ENCODE measurements at regions not wholly inside any gene's neighbourhood (a gene's known extent, or its start where the extent isn't known, plus 50 kb on each side); places are given as distances from the start of the nearest gene placed in this dataset.

DNA sequence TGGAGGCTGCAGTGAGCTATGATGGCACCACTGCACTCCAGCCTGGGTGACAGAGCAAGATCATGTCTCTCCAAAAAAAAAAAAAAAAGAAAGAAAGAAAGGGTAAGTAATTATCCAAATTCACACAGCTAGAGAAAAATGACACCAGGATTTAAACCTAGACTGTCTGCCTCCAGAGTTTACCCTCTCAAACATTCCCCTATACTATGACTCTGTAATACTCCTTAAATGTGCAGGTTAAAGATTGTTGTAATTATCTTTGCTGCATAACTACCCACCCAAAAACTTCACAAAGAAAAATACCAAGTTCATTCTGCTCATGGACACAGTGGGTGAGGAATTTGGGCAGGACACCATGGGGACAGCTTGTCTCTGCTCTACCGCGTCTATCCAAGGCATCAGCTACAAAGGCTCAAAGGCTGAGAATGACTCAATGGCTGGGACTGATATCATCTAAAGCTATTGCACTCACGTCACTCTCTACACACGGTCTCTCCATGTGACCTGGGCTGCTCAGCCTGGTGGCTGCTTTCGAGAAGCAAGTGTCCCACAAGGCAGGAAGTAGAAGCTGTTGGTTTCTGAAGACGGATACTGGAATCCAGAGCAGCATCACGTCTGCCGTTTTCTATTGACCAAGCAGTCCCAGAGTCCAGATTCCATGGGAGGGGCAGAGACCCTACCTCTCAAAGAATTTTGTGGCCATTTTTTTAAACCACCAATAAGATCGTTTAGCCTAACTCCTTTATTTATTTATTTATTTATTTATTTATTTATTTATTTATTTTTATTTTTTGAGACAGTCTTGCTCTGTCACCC lies 185.7 kb upstream of the AUTS2 start:
- intact Hi-C loops (cut with DNase I) = no loop called here
- TF ChIP-seq, protein P1, sequence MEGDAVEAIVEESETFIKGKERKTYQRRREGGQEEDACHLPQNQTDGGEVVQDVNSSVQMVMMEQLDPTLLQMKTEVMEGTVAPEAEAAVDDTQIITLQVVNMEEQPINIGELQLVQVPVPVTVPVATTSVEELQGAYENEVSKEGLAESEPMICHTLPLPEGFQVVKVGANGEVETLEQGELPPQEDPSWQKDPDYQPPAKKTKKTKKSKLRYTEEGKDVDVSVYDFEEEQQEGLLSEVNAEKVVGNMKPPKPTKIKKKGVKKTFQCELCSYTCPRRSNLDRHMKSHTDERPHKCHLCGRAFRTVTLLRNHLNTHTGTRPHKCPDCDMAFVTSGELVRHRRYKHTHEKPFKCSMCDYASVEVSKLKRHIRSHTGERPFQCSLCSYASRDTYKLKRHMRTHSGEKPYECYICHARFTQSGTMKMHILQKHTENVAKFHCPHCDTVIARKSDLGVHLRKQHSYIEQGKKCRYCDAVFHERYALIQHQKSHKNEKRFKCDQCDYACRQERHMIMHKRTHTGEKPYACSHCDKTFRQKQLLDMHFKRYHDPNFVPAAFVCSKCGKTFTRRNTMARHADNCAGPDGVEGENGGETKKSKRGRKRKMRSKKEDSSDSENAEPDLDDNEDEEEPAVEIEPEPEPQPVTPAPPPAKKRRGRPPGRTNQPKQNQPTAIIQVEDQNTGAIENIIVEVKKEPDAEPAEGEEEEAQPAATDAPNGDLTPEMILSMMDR (IDR thresholded peaks at IDR 0.05) = no peak
- no peak for TF ChIP-seq POLR2A (IDR thresholded peaks at IDR 0.05)
- H3K27ac ChIP-seq = no peak overlapping the region
- H3K36me3 ChIP-seq = no peaks in the 10 kb centered on the region
- no peak for DNase-seq
- H3K4me1 ChIP-seq = no peaks in the 10 kb centered on the region
- H3K27me3 ChIP-seq = no peaks in the 10 kb centered on the region
- no peak overlapping the region for H3K4me3 ChIP-seq
- 50 to 54% methylated on average over 9 of the region's 9 CpGs for WGBS, 2 donors
- no peaks in the 10 kb centered on the region for H3K9me3 ChIP-seq

DNA sequence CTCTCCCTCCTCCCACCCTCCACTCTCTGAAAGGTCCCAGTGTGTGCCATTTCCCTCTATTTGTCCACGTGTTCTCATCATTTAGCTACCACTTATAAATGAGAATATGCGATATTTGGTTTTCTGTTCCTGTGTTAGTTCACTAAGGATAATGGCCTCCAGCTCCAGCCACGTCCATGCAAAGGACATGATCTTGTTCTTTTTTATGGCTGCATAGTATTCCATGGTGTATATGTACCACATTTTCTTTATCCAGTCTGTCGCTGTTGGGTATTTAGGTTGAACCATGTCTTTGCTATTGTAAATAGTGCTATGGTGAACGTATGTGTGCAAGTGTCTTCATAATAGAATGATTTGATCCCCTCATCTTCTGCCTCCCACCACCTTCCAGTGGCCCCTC lies 183.7 kb upstream of the AUTS2 start:
- Histone ChIP-seq H3K4me1 (no peaks in the 10 kb centered on the region), H3K27me3 (no peaks in the 10 kb centered on the region), H3K4me3 (no peak overlapping the region), H3K9me3 (no peaks in the 10 kb centered on the region), H3K27ac (no peak overlapping the region), H3K36me3 (no peaks in the 10 kb centered on the region)
- intact Hi-C loops (cut with DNase I) = no loop called here
- TF ChIP-seq, protein P1 (IDR thresholded peaks at IDR 0.05) = no peak
- no peak for TF ChIP-seq POLR2A (IDR thresholded peaks at IDR 0.05)
- DNase-seq = no peak
- WGBS, 2 donors = 88% methylated on average over 5 of the region's 5 CpGs

DNA sequence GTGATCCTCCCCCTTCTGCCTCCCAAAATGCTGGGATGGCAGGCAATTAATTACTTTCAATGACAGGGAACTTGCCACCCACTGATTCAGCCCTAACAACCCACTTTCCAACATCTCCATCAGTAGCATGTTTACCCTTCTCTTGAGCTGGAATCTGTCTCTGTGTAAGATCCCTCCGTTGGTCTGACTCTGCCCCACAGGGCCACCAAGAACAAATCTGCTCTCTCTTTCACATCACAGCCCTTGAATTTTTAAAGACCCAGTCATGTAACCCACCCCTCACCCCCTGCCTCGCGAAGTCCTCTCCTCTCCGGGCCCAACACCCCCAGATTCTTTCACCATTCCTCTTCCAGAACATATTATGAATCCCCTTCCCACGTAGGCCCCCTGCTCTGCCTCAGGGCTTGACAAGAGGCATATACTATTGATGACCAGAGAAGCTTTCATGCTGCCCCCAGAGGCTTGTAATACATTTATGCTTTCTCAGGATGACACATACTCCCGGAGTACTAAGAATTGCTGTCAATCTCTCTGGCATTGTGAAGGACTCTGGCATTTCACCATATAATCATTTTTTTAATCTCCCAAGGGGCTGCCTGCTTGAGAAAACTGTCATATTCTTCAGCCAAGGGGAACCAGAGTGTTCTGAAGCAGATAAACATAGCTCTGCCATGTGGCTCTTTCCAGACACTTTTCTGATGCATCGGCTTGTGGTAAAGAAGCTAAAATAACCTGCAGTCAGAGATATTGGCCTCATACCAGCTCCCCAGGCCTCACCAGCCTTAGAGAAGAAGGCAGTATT lies 179.2 kb upstream of the AUTS2 start:
- Histone ChIP-seq H3K27me3 (no peaks in the 10 kb centered on the region), H3K9me3 (no peaks in the 10 kb centered on the region), H3K27ac (no peak overlapping the region), H3K36me3 (no peaks in the 10 kb centered on the region), H3K4me3 (no peak overlapping the region), H3K4me1 (peaks cover 0 to 11% (median 0%) of the 10 kb centered on the region in 3 donors)
- WGBS, 2 donors = 63 to 64% methylated on average over 6 to 7 of the region's 7 CpGs
- intact Hi-C loops (cut with DNase I) = no loop called here
- DNase-seq = no peak
- TF ChIP-seq, protein P1 (IDR thresholded peaks at IDR 0.05) = no peak
- TF ChIP-seq POLR2A (IDR thresholded peaks at IDR 0.05) = no peak

DNA sequence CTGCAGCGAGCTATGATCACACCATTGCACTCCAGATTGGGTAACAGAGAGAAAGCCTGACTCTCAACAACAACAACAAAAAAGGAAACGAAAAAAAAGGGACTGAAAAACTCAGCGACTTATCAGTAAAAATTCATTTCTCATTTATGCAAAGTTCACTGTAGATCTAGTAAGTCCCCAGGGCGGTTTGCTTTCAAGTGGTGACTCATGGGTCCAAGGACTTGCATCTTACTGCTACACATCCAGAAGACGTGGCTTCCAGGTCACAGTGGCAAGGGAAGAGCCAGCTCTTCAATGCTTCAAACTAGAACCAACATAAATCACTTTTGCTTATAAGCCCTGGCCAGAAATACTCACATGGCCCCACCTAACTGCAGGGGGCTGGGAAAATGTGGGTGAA lies 178.3 kb upstream of the AUTS2 start:
- H3K4me1 ChIP-seq = peaks cover 0 to 11% (median 0%) of the 10 kb centered on the region in 3 donors
- no peaks in the 10 kb centered on the region for H3K36me3 ChIP-seq
- TF ChIP-seq, protein P1 (IDR thresholded peaks at IDR 0.05) = no peak
- TF ChIP-seq POLR2A (IDR thresholded peaks at IDR 0.05) = no peak
- intact Hi-C loops (cut with DNase I) = no loop called here
- H3K9me3 ChIP-seq = no peaks in the 10 kb centered on the region
- H3K27me3 ChIP-seq = no peaks in the 10 kb centered on the region
- no peak overlapping the region for H3K4me3 ChIP-seq
- no peak for DNase-seq
- WGBS, 2 donors = 59 to 62% methylated on average over 5 of the region's 5 CpGs
- H3K27ac ChIP-seq = no peak overlapping the region

DNA sequence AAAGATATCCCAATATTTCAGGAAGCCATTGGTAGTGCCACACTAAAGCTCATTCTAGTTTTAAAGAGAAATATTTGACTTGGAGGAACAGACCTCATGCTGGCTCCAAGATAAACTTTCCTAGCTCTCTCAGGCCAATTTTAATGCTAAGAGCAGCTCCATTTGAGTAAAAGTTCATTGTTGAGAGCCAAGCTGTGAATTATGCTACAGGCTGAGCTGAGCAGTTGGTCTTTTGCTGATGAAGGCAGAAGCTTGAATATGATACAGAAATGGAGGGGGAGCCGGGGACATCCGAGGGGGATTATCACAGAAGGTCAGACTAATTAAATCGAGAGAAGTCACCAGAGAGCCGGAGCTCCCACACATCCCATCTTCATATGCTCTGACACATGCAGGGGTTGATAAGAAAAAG lies 175.7 kb upstream of the AUTS2 start:
- H3K27me3 ChIP-seq = no peaks in the 10 kb centered on the region
- WGBS, 2 donors = 55% methylated on average over 3 to 4 of the region's 4 CpGs
- H3K4me1 ChIP-seq = peaks cover 0 to 11% (median 0%) of the 10 kb centered on the region in 3 donors
- intact Hi-C loops (cut with DNase I) = no loop called here
- no peak overlapping the region for H3K4me3 ChIP-seq
- no peaks in the 10 kb centered on the region for H3K36me3 ChIP-seq
- no peak overlapping the region for H3K27ac ChIP-seq
- no peak for TF ChIP-seq POLR2A (IDR thresholded peaks at IDR 0.05)
- TF ChIP-seq, protein P1 (IDR thresholded peaks at IDR 0.05) = no peak
- no peaks in the 10 kb centered on the region for H3K9me3 ChIP-seq
- no peak for DNase-seq
